H9 (cell line): ENCODE measurements at regions not wholly inside any gene's neighbourhood (a gene's known extent, or its start where the extent isn't known, plus 50 kb on each side); places are given as distances from the start of the nearest gene placed in this dataset.

Experiments
- DNase-seq: peaks from one replicate; pipeline ENCODE4 v3.0.0-alpha.2; 2017
- H2AFZ ChIP-seq: one replicate; pipeline ENCODE4 v1.6.1; 2013; ENCODE audit warnings: mild to moderate bottlenecking, low read length, control low read depth, moderate library complexity
- H2AK5ac ChIP-seq: 2 replicates; pipeline ENCODE4 v1.6.1; 2013; ENCODE audit warnings: low read length, control low read depth, mixed read lengths; ENCODE audit not compliant: insufficient read length
- H2BK120ac ChIP-seq: one replicate; pipeline ENCODE4 v1.6.1; 2013; ENCODE audit warnings: low read depth, mild to moderate bottlenecking, low read length, control low read depth, inconsistent platforms; ENCODE audit not compliant: poor library complexity, severe bottlenecking
- H2BK12ac ChIP-seq: 2 replicates; pipeline ENCODE4 v1.6.1; 2013; ENCODE audit warnings: low read length, control low read depth, mixed read lengths, low read depth; ENCODE audit not compliant: insufficient read length
- H2BK15ac ChIP-seq: 2 replicates; pipeline ENCODE4 v1.6.1; 2013; ENCODE audit warnings: low read depth, low read length, control low read depth
- H2BK20ac ChIP-seq: one replicate; pipeline ENCODE4 v1.6.1; 2013; ENCODE audit warnings: low read depth, mild to moderate bottlenecking, low read length, control low read depth, inconsistent platforms; ENCODE audit not compliant: poor library complexity, severe bottlenecking
- H2BK5ac ChIP-seq: 2 replicates; pipeline ENCODE4 v1.6.1; 2013; ENCODE audit warnings: low read length, control low read depth, mixed read lengths; ENCODE audit not compliant: insufficient read length
- H3K14ac ChIP-seq: 2 replicates; pipeline ENCODE4 v1.6.1; 2013; ENCODE audit warnings: low read length, control low read depth; ENCODE audit not compliant: insufficient read depth
- H3K18ac ChIP-seq: 2 replicates; pipeline ENCODE4 v1.6.1; 2013; ENCODE audit warnings: low read depth, mild to moderate bottlenecking, mixed read lengths, low read length, control low read depth; ENCODE audit not compliant: insufficient read length
- H3K23ac ChIP-seq: 2 replicates; pipeline ENCODE4 v1.6.1; 2013; ENCODE audit warnings: low read length, control low read depth, mixed read lengths, low read depth; ENCODE audit not compliant: insufficient read length
- H3K23me2 ChIP-seq: 2 replicates; pipeline ENCODE4 v1.6.1; 2013; ENCODE audit warnings: low read depth, mild to moderate bottlenecking, mixed read lengths, low read length, control low read depth; ENCODE audit not compliant: insufficient read length, poor library complexity, severe bottlenecking
- H3K27ac ChIP-seq: 2 replicates; pipeline ENCODE4 v1.5.1; 2013; ENCODE audit warnings: low read length, control low read depth, mixed read lengths, low read depth; ENCODE audit not compliant: insufficient read length
- H3K27me3 ChIP-seq: 2 replicates; pipeline ENCODE4 v1.6.1; 2013; ENCODE audit warnings: low read length, control low read depth, inconsistent platforms; ENCODE audit not compliant: insufficient read depth
- H3K4ac ChIP-seq: 2 replicates; pipeline ENCODE4 v1.6.1; 2013; ENCODE audit warnings: low read depth, mild to moderate bottlenecking, control low read depth, inconsistent platforms, low read length, moderate library complexity
- H3K4me1 ChIP-seq: 2 replicates; pipeline ENCODE4 v1.6.1; 2013; ENCODE audit warnings: low read length, control low read depth, inconsistent platforms; ENCODE audit not compliant: insufficient read depth
- H3K4me2 ChIP-seq: 2 replicates; pipeline ENCODE4 v1.6.1; 2013; ENCODE audit warnings: low read length, control low read depth, mixed read lengths; ENCODE audit not compliant: insufficient read length, insufficient read depth
- H3K56ac ChIP-seq: 2 replicates; pipeline ENCODE4 v1.6.1; 2013; ENCODE audit warnings: low read depth, mild to moderate bottlenecking, mixed read lengths, low read length, control low read depth; ENCODE audit not compliant: insufficient read length
- H3K79me1 ChIP-seq: 2 replicates; pipeline ENCODE4 v1.6.1; 2013; ENCODE audit warnings: low read depth, mild to moderate bottlenecking, moderate library complexity, low read length, control low read depth, inconsistent platforms; ENCODE audit not compliant: insufficient read depth, poor library complexity, severe bottlenecking
- H3K79me2 ChIP-seq: 2 replicates; pipeline ENCODE4 v1.6.1; 2013; ENCODE audit warnings: low read length, control low read depth, inconsistent platforms; ENCODE audit not compliant: insufficient read depth
- H3K9ac ChIP-seq: 2 replicates; pipeline ENCODE4 v1.6.1; 2013; ENCODE audit warnings: low read length, control low read depth, mixed read lengths; ENCODE audit not compliant: insufficient read length; ENCODE audit errors: extremely low read depth
- H3K9me3 ChIP-seq: one replicate; pipeline ENCODE4 v1.6.1; 2013; ENCODE audit warnings: low read depth, low read length, inconsistent platforms; ENCODE audit not compliant: control insufficient read depth
- H3T11ph ChIP-seq: one replicate; pipeline ENCODE4 v1.6.1; 2013; ENCODE audit warnings: mild to moderate bottlenecking, low read length, control low read depth, inconsistent platforms
- H4K20me1 ChIP-seq: one replicate; pipeline ENCODE4 v1.6.1; 2013; ENCODE audit not compliant: control insufficient read depth, insufficient read length, insufficient read depth
- H4K5ac ChIP-seq: 2 replicates; pipeline ENCODE4 v1.6.1; 2013; ENCODE audit warnings: low read depth, mild to moderate bottlenecking, mixed read lengths, low read length, control low read depth; ENCODE audit not compliant: insufficient read length
- H4K8ac ChIP-seq: replicated peaks from 2 replicates; pipeline ENCODE4 v1.6.1; 2013; ENCODE audit warnings: low read length, control low read depth, mixed read lengths, low read depth; ENCODE audit not compliant: insufficient read length
- H4K91ac ChIP-seq: 2 replicates; pipeline ENCODE4 v1.6.1; 2013; ENCODE audit warnings: low read depth, mild to moderate bottlenecking, moderate library complexity, mixed read lengths, low read length, control low read depth; ENCODE audit not compliant: insufficient read length
- H3K27ac Mint-ChIP-seq, 3 experiments: 2 replicates in 2 of 3; 3 replicates in 1 of 3; pipeline ENCODE4 v1.8.0; 2020 to 2021; ENCODE audit warnings: mixed read lengths in 3 of 3, mild to moderate bottlenecking in 1 of 3, moderate library complexity in 1 of 3
- H3K27me3 Mint-ChIP-seq: 2 replicates; pipeline ENCODE4 v1.8.0; 2021; ENCODE audit warnings: low read depth, mild to moderate bottlenecking, moderate library complexity, mixed read lengths
- H3K36me3 Mint-ChIP-seq, 3 experiments: 2 replicates in 2 of 3; 3 replicates in 1 of 3; pipeline ENCODE4 v1.8.0; 2020 to 2021; ENCODE audit warnings: low read depth in 3 of 3, mixed read lengths in 3 of 3; ENCODE audit not compliant: insufficient read depth in 1 of 3
- H3K4me1 Mint-ChIP-seq, 2 experiments: 2 replicates each; pipeline ENCODE4 v1.8.0; 2020; ENCODE audit warnings: mixed read lengths in 2 of 2
- H3K4me3 Mint-ChIP-seq, 2 experiments: 2 replicates in 1 of 2; 3 replicates in 1 of 2; pipeline ENCODE4 v1.8.0; 2020 to 2021; ENCODE audit warnings: mild to moderate bottlenecking in 2 of 2, mixed read lengths in 2 of 2, moderate library complexity in 1 of 2
- H3K9me3 Mint-ChIP-seq, 2 experiments: 2 replicates in 1 of 2; 3 replicates in 1 of 2; pipeline ENCODE4 v1.8.0; 2020; ENCODE audit warnings: mild to moderate bottlenecking in 2 of 2, mixed read lengths in 2 of 2, moderate library complexity in 1 of 2
- WGBS: extraction: QIAGEN DNeasy Blood & Tissue Kit; methylation state at CpG from one replicate; pipeline ENCODE4 v1.1.7; 2013; ENCODE audit warnings: missing lambda C conversion rate, low lambda C conversion rate, mixed read lengths; ENCODE audit not compliant: insufficient read length; ENCODE audit errors: extremely low coverage; 5-methylcytosine and 5-hydroxymethylcytosine counted together
- TF ChIP-seq, protein P1 (sequence below): fragments of 200-600 bp; sonication (generic); conservative IDR thresholded peaks from 3 replicates; pipeline ENCODE4 v1.8.0; 2021; ENCODE audit warnings: antibody characterized with exemption, mild to moderate bottlenecking

DNA sequence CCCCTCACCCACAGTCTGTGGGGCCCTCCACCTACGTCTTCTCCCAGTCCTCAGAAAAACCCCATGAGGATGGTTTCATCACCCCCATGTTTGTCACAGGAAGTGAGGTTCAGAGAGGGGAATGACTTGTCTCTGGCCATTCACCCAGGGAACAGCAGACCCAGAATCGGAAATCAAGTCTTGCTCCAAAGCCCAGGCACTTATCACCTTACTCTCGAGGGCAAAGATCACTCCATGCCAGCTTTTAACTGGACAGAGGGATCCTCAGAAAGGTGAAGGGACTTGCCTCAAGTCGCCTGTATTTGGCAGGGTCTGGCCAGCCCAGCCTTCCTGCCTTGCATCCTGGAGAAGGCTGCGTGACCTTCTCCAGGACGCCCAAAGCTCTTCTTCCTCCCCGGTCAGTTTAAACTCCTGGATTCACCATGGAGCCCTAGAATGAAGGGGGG, 57.9 kb upstream of the SSBP3 start:
- H3K9me3 Mint-ChIP-seq, result peaks cover 0 to 2% of the 10 kb centered on the region in 2 experiments; a peak in 1 of 5 replicates
- Histone ChIP-seq H2BK120ac (no peak overlapping the region), H3K27me3 (no peaks in the 10 kb centered on the region), H3K4ac (no peak overlapping the region), H2AFZ (no peak overlapping the region), H3K56ac (no peak overlapping the region), H3K18ac (no peak overlapping the region), H3K9me3 (no peaks in the 10 kb centered on the region), H3K4me2 (no peak overlapping the region), H3T11ph (no peak overlapping the region), H3K9ac (no peak overlapping the region), H2BK5ac (no peak overlapping the region), H3K79me2 (no peaks in the 10 kb centered on the region), H3K14ac (no peak overlapping the region), H3K4me1 (peaks cover 14% of the 10 kb centered on the region; the same call in 1 of the 2 replicates), H2BK20ac (no peak overlapping the region), H4K8ac (no peak overlapping the region), H3K79me1 (no peaks in the 10 kb centered on the region), H2BK12ac (no peak overlapping the region), H3K27ac (no peak overlapping the region), H3K23ac (no peak overlapping the region), H4K20me1 (no peaks in the 10 kb centered on the region), H3K23me2 (no peaks in the 10 kb centered on the region), H2BK15ac (no peak overlapping the region), H4K91ac (no peak overlapping the region), H4K5ac (no peak overlapping the region), H2AK5ac (no peak overlapping the region)
- no CpG with 5 or more reads among the region's 7 CpGs for WGBS
- no peaks in the 10 kb centered on the region; a peak in 1 of 7 replicates for H3K36me3 Mint-ChIP-seq
- H3K4me3 Mint-ChIP-seq, result no peak overlapping the region
- TF ChIP-seq, protein P1, sequence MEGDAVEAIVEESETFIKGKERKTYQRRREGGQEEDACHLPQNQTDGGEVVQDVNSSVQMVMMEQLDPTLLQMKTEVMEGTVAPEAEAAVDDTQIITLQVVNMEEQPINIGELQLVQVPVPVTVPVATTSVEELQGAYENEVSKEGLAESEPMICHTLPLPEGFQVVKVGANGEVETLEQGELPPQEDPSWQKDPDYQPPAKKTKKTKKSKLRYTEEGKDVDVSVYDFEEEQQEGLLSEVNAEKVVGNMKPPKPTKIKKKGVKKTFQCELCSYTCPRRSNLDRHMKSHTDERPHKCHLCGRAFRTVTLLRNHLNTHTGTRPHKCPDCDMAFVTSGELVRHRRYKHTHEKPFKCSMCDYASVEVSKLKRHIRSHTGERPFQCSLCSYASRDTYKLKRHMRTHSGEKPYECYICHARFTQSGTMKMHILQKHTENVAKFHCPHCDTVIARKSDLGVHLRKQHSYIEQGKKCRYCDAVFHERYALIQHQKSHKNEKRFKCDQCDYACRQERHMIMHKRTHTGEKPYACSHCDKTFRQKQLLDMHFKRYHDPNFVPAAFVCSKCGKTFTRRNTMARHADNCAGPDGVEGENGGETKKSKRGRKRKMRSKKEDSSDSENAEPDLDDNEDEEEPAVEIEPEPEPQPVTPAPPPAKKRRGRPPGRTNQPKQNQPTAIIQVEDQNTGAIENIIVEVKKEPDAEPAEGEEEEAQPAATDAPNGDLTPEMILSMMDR, result no peak
- peaks cover 69 to 76% of the 10 kb centered on the region in 2 experiments for H3K4me1 Mint-ChIP-seq
- peaks cover 2% of the 10 kb centered on the region; the same call in 1 of the 2 replicates for H3K27me3 Mint-ChIP-seq
- DNase-seq, result no peak
- no peak overlapping the region for H3K27ac Mint-ChIP-seq
